GM23338 (cell line): ENCODE measurements at regions not wholly inside any gene's neighbourhood (a gene's known extent, or its start where the extent isn't known, plus 50 kb on each side); places are given as distances from the start of the nearest gene placed in this dataset.

ENCODE experiments used
- ATAC-seq: fragments of 200-7000 bp; cut with Tn5 transposase; 3 replicates; pipeline ENCODE4 v1.9.1; 2020
- DNase-seq: peaks from one replicate; pipeline ENCODE4 v3.0.0-alpha.2; 2015; ENCODE audit warnings: low spot score
- H2AFZ ChIP-seq: fragments of 200-600 bp; sonication (generic); 2 replicates; pipeline ENCODE4 v1.8.0; 2016; ENCODE audit warnings: antibody characterized with exemption, mild to moderate bottlenecking, moderate library complexity
- H3F3A ChIP-seq: fragments of 200-600 bp; sonication (generic); replicated peaks from 2 replicates; pipeline ENCODE4 v1.8.0; 2017; ENCODE audit warnings: antibody characterized with exemption, mixed run types, low read depth
- H3K27ac ChIP-seq: fragments of 200-600 bp; sonication (generic); 2 replicates; pipeline ENCODE4 v1.6.1; 2016; ENCODE audit warnings: low read depth
- H3K27me3 ChIP-seq: fragments of 200-600 bp; sonication (generic); 2 replicates; pipeline ENCODE4 v1.8.0; 2016; ENCODE audit warnings: mild to moderate bottlenecking, mixed run types, moderate library complexity; ENCODE audit not compliant: insufficient read depth
- H3K36me3 ChIP-seq: fragments of 200-600 bp; sonication (generic); 2 replicates; pipeline ENCODE4 v1.8.0; 2016; ENCODE audit warnings: mild to moderate bottlenecking; ENCODE audit not compliant: insufficient read depth
- H3K4me1 ChIP-seq: fragments of 200-600 bp; sonication (generic); 2 replicates; pipeline ENCODE4 v1.8.0; 2016; ENCODE audit warnings: mild to moderate bottlenecking, moderate library complexity; ENCODE audit not compliant: insufficient read depth
- H3K4me2 ChIP-seq: fragments of 200-600 bp; sonication (generic); 2 replicates; pipeline ENCODE4 v1.7.1; 2017; ENCODE audit warnings: mixed run types
- H3K4me3 ChIP-seq: fragments of 200-600 bp; sonication (generic); 2 replicates; pipeline ENCODE4 v1.6.1; 2016; ENCODE audit warnings: mixed run types
- H3K79me2 ChIP-seq: fragments of 200-600 bp; sonication (generic); replicated peaks from 2 replicates; pipeline ENCODE4 v1.8.0; 2017; ENCODE audit warnings: mild to moderate bottlenecking; ENCODE audit not compliant: insufficient read depth
- H3K9me2 ChIP-seq: fragments of 200-600 bp; sonication (generic); 2 replicates; pipeline ENCODE4 v1.8.0; 2017; ENCODE audit not compliant: insufficient read depth
- H4K20me1 ChIP-seq: fragments of 200-600 bp; sonication (generic); replicated peaks from 2 replicates; pipeline ENCODE4 v1.8.0; 2017; ENCODE audit warnings: mild to moderate bottlenecking; ENCODE audit not compliant: insufficient read depth
- H3K27ac Mint-ChIP-seq: 2 replicates; pipeline ENCODE4 v1.8.0; 2020; ENCODE audit warnings: inconsistent platforms, mild to moderate bottlenecking, moderate library complexity, mixed read lengths
- H3K27me3 Mint-ChIP-seq: 3 replicates; pipeline ENCODE4 v1.8.0; 2022; ENCODE audit warnings: low read depth, mild to moderate bottlenecking, moderate library complexity, mixed read lengths, inconsistent platforms; ENCODE audit not compliant: insufficient read depth, poor library complexity
- H3K36me3 Mint-ChIP-seq: 3 replicates; pipeline ENCODE4 v1.8.0; 2021; ENCODE audit warnings: low read depth, mild to moderate bottlenecking, inconsistent platforms, moderate library complexity, mixed read lengths
- H3K4me1 Mint-ChIP-seq: 3 replicates; pipeline ENCODE4 v1.8.0; 2020; ENCODE audit warnings: mild to moderate bottlenecking, inconsistent platforms, mixed read lengths
- H3K4me3 Mint-ChIP-seq: 3 replicates; pipeline ENCODE4 v1.8.0; 2021; ENCODE audit warnings: moderate library complexity, mild to moderate bottlenecking, inconsistent platforms, mixed read lengths
- H3K9me3 Mint-ChIP-seq: 3 replicates; pipeline ENCODE4 v1.8.0; 2020; ENCODE audit warnings: moderate library complexity, mild to moderate bottlenecking, inconsistent platforms, mixed read lengths
- JUNB ChIP-seq: IDR thresholded peaks from one replicate; pipeline ENCODE4 v1.6.1; 2016; ENCODE audit warnings: antibody characterized with exemption; ENCODE audit not compliant: unreplicated experiment
- POLR2AphosphoS5 ChIP-seq: IDR thresholded peaks from 2 replicates; pipeline ENCODE4 v1.6.1; 2016; ENCODE audit warnings: antibody characterized with exemption, low read depth
- ZNF114 ChIP-seq: fragments of 250-450 bp; sonication (Bioruptor Pico); IDR thresholded peaks from 2 replicates; pipeline ENCODE4 v1.5.0; 2020; ENCODE audit warnings: mild to moderate bottlenecking, moderate library complexity
- ZNF331 ChIP-seq: fragments of 250-450 bp; sonication (Bioruptor Pico); IDR thresholded peaks from 2 replicates; pipeline ENCODE4 v1.5.0; 2020; ENCODE audit warnings: low read depth, mild to moderate bottlenecking, moderate library complexity
- ZNF462 ChIP-seq: fragments of 250-450 bp; sonication (Bioruptor Pico); IDR thresholded peaks from 2 replicates; pipeline ENCODE4 v1.5.0; 2020; ENCODE audit warnings: mild to moderate bottlenecking, moderate library complexity
- TF ChIP-seq, protein P1 (sequence below): IDR thresholded peaks from 2 replicates; pipeline ENCODE4 v1.6.1; 2016; ENCODE audit warnings: antibody characterized with exemption

- TF ChIP-seq ZNF462: no peak
- TF ChIP-seq ZNF114: no peak
Measured at GRCh38 chr14:29350496-29350895, 577.2 kb downstream of the PRKD1 start (continued).

- ATAC-seq (no peak), DNase-seq (no peak)
- Mint-ChIP-seq H3K4me3 (no peak overlapping the region), H3K36me3 (no peaks in the 10 kb centered on the region), H3K27ac (no peak overlapping the region), H3K9me3 (no peaks in the 10 kb centered on the region), H3K27me3 (no peaks in the 10 kb centered on the region), H3K4me1 (no peaks in the 10 kb centered on the region)
- no peaks in the 10 kb centered on the region for H3K27me3 ChIP-seq
- no peak overlapping the region for H2AFZ ChIP-seq
- H3F3A ChIP-seq: no peaks in the 10 kb centered on the region
- no peaks in the 10 kb centered on the region for H3K36me3 ChIP-seq
- no peak overlapping the region for H3K27ac ChIP-seq
- H3K79me2 ChIP-seq: no peaks in the 10 kb centered on the region
- TF ChIP-seq JUNB: no peak
- TF ChIP-seq ZNF331 (CRISPR knock-in tag): no peak
- TF ChIP-seq ZNF114: no peak
- no peak for TF ChIP-seq POLR2AphosphoS5
- TF ChIP-seq, protein P1, sequence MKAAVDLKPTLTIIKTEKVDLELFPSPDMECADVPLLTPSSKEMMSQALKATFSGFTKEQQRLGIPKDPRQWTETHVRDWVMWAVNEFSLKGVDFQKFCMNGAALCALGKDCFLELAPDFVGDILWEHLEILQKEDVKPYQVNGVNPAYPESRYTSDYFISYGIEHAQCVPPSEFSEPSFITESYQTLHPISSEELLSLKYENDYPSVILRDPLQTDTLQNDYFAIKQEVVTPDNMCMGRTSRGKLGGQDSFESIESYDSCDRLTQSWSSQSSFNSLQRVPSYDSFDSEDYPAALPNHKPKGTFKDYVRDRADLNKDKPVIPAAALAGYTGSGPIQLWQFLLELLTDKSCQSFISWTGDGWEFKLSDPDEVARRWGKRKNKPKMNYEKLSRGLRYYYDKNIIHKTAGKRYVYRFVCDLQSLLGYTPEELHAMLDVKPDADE: no peak
- TF ChIP-seq ZNF462: no peak
- H4K20me1 ChIP-seq: no peaks in the 10 kb centered on the region
- no peaks in the 10 kb centered on the region for H3K4me1 ChIP-seq
- no peak overlapping the region for H3K4me2 ChIP-seq
- H3K4me3 ChIP-seq: no peak overlapping the region
- no peaks in the 10 kb centered on the region for H3K9me2 ChIP-seq
Measured at GRCh38 chr14:29351996-29352705, 575.5 kb downstream of the PRKD1 start.
